NCI-H1048 (cell line): ENCODE measurements at regions not wholly inside any gene's neighbourhood (a gene's known extent, or its start where the extent isn't known, plus 50 kb on each side); places are given as distances from the start of the nearest gene placed in this dataset.

Experiments
- DNase-seq: peaks from one replicate; lab custom pipeline; 2025; lab: John Stamatoyannopoulos, UW

DNA sequence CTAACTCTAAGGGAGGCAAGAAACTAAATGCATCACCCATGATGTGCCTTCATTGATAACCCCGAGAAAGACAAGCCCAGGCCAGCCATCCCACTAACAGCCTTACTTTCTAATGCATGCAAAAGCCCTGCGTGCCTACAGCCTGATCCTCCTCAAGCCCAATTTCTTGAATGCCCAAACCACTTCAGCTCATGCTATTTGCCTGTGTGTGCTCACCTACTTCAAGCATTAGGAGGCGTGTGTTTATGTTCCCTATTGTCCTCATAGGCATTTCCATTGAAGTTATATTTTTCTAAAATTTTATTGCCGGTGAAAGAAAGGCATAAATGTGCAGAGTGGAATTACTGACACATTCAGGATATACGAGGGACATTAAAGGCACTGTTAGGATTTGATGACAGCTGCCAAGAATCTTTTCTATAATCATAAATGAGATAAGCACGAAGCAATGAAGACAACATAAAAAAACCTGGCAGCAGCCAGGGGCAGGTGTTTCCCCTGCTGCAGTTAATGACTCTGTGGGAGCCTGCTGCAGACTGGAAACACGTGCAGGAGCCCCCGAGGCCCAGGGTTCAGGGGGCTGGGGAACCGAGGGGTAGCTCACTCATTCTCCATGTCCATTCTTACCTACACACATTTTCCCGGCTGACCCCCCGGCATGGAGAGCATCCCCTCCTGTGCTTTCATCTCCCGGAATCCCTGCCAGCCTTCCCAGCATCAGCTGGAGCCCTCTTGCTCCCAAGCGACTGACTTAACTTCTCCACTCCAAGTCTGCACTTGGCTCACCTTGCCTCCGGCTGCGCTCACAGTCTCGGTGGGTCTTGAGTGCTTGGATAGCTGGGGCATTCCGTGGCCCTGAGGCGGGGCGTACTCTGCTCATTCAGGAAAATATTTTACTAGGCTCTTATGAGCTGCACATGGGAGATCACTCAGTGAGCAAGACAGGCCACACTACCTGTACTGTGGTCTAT lies 292.3 kb upstream of the SIX2 start:
- no peak for DNase-seq

DNA sequence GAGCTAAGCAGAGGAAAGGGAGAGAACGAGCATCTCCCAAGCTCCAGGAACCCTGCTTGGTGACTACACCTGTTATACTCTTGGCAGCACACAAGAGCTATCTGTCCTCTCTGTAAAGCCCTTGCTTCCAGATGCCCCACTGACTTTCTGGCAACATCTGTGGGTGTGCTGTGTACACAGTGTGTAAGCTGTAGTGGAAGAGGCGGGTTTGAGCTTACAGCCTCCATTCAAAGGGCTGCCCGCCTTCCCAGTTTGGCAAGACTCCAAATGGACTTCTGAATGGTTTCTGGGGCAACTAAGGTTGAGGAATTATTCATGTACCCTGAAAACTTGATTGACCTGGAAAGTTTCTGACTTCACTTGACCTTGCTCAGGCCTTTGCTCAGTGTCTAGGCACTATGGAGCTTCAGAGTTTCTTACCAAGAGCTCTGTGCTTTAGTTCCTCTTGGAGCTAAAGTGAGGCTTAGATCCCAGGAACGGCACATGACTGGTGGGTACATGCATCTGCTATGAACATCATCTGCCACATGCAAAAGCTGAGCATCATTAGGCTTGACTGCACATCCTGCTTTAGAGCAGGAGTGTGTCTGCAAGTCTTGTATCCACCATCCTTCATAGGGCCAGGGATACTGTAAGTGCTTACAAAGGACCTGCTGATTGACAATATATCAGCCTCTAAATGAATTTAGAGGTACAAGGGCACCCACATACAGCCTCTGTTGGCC lies 290.9 kb upstream of the SIX2 start:
- DNase-seq, result no peak

DNA sequence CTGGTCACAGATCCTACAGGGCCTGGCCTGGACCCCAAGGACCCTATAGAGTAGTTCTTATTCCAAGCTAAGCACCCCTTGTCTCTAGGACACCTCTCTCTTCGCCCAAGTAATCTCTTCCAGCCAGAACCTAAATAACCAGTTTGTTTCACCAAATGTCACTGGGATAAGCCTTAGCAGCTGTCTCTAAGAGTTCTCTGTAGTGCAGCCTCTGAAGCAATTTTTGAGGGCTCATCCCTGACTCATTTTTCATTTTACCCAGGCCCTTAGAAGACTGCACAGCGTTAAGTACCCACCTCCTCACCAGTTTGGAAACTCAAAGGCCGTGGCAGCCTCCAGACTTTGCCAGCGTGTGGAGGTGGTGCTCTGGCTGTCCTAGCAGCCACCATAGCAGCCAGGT lies 290.1 kb upstream of the SIX2 start:
- DNase-seq, result no peak

DNA sequence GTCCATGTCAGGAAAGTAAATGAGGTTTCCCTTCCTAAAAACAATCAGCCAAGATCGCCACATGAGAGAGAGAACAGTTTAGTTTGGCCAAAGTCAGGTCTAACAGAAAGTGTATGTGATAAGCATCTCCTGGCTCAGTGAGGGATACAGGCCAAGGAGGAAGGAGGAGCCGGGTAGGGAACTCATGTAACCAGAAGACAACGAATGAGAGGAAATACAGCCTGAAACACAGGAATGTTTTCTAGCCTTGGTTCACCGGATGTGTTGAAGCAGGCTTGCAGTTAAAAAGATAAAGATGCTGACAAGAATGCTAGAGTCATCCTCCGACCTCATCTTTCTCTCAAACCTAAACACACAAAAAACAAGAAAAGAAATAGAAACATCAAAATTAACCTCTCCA lies 283.9 kb upstream of the SIX2 start:
- DNase-seq, result no peak

DNA sequence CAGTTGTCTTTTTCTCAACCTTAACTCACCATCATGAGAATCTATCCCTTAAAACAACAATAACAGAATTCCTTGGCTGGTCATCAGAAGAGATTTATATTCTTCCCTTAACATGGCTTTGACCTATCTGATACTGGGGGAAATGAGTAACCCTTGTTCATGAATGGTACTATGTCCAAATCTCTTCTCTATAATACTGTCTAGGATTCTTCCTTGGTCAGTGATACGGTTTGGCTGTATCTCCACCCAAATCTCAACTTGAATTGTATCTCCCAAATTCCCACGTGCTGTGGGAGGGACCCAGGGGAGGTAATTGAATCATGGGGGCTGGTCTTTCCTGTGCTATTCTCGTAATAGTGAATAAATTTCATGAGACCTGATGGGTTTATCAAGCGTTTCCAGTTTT lies 282.0 kb upstream of the SIX2 start:
- DNase-seq, result no peak

DNA sequence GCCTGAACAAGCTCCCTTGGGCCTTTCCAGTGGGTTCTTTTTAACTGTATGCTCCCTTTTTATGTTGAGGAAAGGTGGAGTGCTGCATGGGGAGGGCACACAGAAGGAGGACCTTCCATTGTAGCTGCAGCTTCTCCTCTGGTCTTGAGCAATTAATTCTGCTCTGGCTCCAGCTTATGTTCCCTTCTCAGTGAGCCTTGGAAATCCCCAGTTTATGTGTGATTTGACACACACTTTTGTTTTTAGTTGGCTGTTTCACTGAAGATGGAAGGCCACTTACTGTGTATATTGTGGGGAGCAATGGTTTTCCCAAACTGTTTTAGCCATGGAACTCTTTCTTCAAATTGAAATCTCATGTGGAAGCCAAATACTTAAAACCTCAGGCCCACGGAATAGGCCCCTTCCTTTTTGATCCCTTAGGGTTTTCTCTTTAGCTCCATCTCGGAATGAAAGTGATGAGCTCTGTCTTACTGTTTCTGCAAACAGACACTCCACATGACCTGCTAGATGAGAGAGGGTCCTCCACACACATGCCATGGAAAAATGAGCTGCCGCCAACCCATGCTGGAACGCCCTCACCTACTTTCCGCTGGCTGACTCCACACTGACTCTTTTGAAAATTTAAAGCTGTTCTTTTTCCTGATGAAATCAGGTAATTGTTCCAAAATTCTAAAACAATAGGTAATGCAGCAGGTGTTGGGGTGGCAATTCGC lies 280.9 kb upstream of the SIX2 start:
- DNase-seq, result no peak

DNA sequence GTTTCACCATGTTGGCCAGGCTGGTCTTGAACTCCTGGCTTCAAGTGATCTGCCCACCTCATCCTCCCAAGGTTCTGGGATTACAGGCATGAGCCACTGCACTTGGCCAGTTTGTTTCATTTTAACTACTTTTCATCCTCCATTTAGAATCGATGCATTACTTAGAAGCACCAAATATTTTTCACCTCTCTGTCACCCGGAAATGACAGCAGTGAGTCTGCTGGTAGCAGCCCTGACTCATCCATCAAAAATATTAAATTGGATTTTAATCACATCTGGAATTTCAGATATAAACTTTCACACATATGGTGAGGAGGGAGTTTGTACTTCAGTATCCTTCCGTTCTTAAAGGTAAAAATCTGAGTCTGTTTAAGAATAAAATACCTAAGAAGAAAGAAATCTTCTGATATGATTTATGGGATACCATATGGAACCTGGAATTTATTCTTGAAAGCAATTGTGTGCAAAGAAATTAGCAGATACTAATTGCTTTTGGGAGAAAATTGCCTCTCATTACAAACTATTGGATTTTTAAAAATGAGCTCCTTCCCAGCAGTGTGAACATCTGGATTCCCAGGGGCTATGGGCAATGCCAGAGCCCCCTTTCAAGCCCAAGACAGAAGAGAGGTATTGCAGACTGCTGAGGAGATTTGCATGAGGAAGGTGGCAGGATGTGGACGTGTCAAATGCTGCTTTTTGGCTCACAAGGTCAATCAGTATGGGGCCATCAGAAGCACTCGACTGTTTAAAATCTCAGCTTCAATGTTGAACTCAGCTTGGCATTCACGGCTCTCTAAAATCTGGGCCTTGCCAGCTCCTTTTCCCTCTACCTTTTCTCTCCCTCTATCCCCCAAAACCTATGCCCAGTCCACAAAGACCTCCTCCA lies 279.5 kb upstream of the SIX2 start:
- DNase-seq, result no peak

DNA sequence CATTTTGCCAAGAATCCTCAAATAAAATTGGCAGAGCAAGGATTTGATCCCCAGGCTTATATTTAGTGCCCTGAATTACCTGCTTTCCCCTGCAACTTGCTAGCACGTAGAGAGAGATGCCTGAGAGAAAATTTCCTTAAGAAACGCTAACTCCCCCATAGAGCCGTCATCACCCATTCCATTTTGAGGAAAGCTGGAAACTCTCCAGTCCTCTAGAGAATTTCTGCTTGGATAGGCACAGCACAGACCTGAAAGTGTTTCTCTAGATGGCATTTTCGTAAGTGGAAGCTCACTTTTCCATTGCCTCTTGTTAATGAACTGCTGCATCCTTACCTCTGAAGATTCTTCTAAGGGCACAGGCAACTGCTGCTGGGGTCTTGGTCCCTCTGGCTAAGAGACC lies 277.8 kb upstream of the SIX2 start:
- no peak for DNase-seq

DNA sequence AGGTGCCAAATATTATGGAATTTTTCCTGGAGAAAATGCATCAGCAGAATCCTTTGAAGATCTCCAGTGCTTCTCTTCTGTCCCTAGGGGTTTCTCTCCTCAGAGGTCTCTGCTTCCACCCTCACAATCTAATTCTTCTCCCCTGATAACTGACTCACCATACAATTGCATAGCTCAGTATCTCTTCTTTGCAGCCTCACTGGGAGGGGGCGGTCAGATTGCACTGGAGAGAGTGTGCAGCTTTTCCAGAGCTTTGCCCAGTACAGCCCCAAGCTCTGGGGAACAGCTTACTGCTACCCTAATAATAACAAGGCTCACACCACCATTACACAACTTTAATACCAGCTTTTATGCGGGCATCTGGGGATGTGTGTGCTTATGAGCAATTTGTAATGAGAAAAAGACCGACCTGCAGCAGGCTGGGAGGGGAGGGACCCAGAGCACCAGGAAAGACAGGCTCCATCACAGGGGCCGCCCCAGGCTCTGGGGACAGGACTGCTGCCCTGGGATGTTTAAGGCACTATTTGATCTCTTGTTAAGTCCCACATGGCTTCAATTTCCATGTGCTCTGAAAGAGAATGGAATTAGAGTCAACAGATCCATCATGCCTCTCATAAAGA lies 276.6 kb upstream of the SIX2 start:
- DNase-seq, result no peak

DNA sequence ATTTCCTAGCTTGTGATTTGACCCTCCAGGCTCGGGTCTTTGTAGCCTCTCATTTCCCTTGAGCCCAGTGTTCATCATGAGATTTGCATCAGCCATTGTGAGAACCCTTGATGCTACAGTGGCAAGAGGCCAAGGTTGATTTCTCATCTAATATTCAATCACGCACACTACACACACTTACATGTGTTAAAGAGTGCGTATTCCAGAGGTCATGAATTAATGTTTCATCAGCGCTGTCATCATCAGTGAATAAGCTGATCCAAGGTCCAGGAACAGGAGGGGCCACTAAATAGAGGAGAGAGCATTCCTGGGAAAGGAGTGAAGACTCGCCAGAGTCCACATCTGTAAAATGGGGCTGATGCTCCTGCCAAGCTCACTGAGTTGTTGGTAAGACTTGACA lies 276.1 kb upstream of the SIX2 start:
- no peak for DNase-seq

DNA sequence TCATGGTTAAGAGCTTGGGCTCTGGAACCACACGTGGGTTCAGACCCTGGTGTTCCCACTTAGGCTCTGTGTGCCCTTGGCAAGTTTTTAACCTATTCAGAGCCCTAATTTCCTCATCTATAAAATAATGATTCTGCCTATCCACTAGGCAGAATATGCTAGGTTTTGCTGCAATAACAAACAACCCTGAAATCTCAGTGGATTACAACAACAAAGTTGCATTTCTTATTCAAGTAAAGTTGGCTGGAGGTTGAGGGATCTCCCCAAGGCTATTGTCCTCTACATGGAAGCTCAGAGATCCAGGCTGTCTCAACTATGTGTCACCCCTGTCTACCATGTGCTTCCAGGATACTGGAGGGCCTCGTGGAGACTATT lies 275.4 kb upstream of the SIX2 start:
- no peak for DNase-seq

DNA sequence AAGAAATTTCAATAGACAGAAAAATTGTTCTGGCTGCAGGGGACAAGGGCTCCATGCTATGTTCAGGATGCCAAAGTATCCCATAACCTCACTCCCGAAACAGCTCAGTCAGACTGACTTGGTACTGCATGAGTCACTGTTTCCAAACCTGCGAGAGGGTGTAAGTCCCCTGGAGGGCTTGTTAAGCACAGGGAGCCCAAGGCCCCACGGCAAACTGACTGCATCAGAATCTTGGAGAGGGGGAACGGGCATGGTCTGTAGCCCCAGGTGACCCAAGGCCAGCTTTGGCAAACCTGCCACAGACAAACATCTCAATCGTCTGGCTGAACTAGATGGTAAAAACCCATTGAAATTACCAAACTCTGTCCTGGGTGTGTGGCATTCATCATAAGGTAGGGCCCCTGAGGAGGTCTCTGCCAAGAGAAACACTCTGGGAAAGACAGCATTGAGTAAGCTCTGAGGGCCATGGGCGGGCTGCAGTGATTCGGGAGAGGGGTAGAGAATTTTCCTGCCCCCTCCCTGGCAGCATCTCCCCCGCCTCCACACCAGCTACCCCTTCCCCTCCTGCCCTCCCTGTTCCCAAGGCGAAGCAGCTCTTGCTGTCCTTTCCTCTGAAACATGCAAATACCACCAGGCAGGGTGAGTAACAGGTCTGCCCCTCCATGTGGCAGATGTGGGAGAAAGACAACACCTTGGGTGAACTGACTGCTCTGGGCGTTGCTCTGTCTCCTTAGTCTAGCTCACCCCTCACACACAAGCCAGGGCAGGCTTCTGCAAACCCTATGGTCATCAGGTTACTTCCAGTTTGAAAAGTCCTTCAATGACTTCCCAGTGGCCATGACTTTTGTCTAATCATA lies 274.7 kb upstream of the SIX2 start:
- DNase-seq, result no peak

DNA sequence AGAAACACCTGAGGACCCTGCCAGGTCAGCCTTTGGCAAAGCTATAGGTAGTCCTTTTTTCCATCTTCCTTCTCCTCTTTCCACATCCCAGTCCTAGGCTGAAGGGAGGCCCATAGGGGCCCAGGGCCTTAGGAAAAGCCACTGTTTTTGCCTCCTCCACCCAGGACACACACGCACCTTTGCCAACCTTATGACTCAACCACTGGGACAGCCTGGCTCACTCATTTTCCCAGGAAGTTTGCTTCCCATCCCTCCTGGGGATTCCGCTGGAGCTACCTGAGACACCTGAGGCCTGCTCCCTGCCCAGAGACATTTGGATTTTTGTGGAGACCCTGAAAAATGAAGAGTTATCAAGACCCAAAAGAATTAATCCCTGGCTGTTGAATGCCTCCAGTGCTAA lies 273.4 kb upstream of the SIX2 start:
- DNase-seq, result no peak

DNA sequence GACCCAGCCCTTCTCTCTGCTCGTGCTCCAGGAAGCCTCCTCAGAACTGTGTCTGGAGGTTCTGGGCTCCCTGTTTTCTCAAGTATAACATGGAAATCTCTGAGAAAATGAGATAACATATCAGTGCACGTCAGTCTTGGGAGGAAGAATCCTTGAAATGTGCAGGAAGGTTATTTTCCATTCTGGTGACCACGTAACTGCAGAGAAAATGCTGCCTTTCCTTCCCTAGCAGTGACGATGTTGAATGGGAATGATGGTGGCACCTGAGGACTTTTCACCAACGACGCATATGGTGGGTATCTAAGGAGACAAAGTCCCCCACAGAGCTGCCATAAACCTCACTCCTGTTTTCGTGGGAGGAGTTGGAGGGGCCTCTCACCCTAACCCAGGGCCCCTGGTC lies 272.1 kb upstream of the SIX2 start:
- DNase-seq, result no peak

DNA sequence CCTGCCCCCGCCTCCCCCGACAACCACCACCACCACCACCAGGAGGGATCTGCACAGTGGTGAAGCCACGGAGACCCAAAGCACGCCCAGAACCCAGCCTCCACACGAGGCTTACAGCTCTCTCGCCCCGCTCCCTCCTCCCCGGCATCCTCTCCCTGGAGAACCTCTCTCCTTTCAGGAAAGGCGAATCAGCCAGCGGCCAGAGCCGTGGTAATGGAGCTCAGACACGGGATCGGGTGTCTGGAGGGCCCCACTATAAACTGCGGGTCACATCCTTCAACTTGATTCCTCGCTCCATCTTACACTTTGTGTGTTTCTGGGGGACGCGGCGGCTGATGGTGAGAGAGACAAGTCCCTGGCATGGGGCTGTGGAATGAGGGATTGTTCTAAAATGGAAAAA lies 271.5 kb upstream of the SIX2 start:
- no peak for DNase-seq

DNA sequence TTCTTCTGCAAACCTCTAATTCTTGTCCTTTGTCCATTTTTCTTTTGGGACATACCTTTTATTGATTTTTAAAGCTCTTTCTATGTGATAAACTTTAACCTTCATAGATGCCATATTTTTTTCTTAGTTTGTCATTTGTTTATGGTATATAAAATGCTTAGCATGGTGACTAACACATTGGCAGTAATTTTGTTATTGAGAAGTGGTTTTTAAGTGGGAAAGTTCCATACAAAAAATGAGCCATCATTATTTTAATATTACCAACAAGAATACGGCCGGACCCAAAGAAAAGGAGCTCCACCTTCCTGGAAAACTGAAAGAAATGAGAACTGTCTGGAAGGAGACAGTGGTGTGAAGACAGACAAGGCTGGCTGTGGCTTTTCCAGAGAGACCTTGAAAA lies 270.1 kb upstream of the SIX2 start:
- no peak for DNase-seq

DNA sequence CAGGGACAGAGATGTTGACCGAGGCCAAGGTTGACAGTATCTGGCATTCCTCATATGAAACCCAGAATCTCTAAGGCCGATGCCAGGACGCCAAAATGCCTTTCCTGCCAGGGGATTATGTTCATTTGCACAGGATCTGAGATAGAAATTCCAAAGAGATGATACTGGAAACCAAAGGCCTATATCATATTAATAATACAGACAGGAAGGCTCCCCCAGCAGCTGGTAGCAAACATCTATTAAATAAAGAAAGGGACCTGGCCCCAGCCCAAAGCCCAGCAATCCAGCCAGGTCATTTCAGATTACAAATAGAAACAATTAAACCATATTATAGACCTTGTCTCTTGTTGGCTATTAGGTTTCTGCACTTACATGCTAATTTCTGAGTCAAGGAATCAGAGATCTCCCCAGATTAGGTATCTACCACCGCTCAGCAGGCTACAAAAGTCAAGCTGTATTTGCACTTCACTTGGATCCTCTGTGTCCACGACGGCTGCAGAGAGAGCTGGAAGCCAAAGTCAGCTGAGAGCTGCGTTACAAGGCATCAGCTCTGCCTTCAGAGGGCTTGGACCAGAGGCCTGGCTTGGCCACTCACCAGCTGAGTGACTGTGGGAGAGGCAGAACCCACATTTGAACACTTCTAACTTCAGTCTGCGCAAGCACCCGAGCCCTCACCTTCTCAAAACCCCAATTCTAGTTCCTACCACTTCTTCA lies 269.3 kb upstream of the SIX2 start:
- DNase-seq, result no peak

DNA sequence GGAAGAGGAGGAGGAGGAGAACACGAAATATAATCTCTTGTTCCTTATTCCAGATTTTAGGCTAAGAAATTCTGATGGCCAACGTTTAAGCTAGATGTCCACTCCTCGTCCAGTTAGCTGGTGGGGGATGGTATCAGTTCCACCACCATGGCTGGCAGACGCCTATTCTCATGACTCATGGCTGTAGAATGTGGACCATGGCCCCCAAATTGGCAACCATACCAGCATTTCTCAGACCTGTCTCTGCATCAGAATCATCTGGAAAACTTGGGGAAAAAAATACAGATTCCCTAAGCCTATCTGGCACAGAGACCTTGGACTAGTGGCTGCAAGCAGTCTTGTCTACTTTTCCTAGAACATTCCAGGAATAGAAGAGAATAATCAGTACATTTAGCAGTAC lies 267.7 kb upstream of the SIX2 start:
- DNase-seq, result no peak

DNA sequence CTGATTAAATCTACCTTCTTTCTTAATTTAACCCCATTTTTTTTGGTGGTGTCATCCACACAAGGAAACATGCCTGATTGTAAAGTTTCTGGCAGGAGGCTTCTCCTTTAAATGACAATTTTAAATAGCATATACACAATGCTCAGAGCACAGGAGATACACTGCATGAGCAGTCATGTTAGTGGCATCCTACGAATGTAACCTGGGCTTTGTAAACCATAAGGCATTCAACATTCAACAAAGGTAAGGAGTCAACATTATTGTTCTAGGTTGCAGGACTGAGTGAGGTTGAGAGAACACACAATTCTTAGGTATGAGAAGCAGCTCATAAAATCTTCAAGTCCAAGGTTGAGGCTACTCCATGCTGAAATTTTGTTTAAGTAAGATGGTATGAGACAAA lies 266.6 kb upstream of the SIX2 start:
- no peak for DNase-seq
